Neural progenitor cell (in vitro differentiated cells): ENCODE measurements at regions not wholly inside any gene's neighbourhood (a gene's known extent, or its start where the extent isn't known, plus 50 kb on each side); places are given as distances from the start of the nearest gene placed in this dataset.
"Not testable (repeated sequence)": the region's sequence is repeated elsewhere in the genome, so short reads cannot be mapped to it uniquely, and the experiment has no call there.

Source experiments
- DNase-seq: peaks from one replicate; pipeline ENCODE4 v3.0.0-alpha.2; 2016; ENCODE audit warnings: low spot score
- H2AFZ ChIP-seq: fragments of 200-600 bp; sonication (generic); replicated peaks from 2 replicates; pipeline ENCODE4 v1.6.1; 2016; ENCODE audit warnings: antibody characterized with exemption
- H3F3A ChIP-seq: fragments of 200-600 bp; sonication (generic); 2 replicates; pipeline ENCODE4 v1.6.1; 2016; ENCODE audit warnings: antibody characterized with exemption, low read depth
- H3K27ac ChIP-seq: fragments of 200-600 bp; sonication (generic); 2 replicates; pipeline ENCODE4 v1.5.1; 2016; ENCODE audit warnings: mild to moderate bottlenecking
- H3K27me3 ChIP-seq: fragments of 200-600 bp; sonication (generic); 2 replicates; pipeline ENCODE4 v1.6.1; 2016; ENCODE audit warnings: mild to moderate bottlenecking, moderate library complexity
- H3K36me3 ChIP-seq: fragments of 200-600 bp; sonication (generic); 2 replicates; pipeline ENCODE4 v1.5.1; 2016
- H3K4me1 ChIP-seq: fragments of 200-600 bp; sonication (generic); 2 replicates; pipeline ENCODE4 v1.6.1; 2016; ENCODE audit warnings: mixed run types
- H3K4me2 ChIP-seq: fragments of 200-600 bp; sonication (generic); 2 replicates; pipeline ENCODE4 v1.6.1; 2016
- H3K4me3 ChIP-seq: fragments of 200-600 bp; sonication (generic); 2 replicates; pipeline ENCODE4 v1.5.1; 2016
- H3K79me2 ChIP-seq: fragments of 200-600 bp; sonication (generic); 2 replicates; pipeline ENCODE4 v1.6.1; 2016; ENCODE audit warnings: low read depth
- H3K9ac ChIP-seq: fragments of 200-600 bp; sonication (generic); 2 replicates; pipeline ENCODE4 v1.6.1; 2016
- H3K9me3 ChIP-seq: fragments of 200-600 bp; sonication (generic); 2 replicates; pipeline ENCODE4 v1.5.1; 2016; ENCODE audit warnings: low read depth
- H4K20me1 ChIP-seq: fragments of 200-600 bp; sonication (generic); 2 replicates; pipeline ENCODE4 v1.6.1; 2016; ENCODE audit warnings: low read depth
- H3K27ac Mint-ChIP-seq: 3 replicates; pipeline ENCODE4 v1.8.0; 2021; ENCODE audit warnings: mixed read lengths
- H3K27me3 Mint-ChIP-seq: 2 replicates; pipeline ENCODE4 v1.8.0; 2022; ENCODE audit warnings: low read depth, mild to moderate bottlenecking, inconsistent platforms, moderate library complexity, mixed read lengths; ENCODE audit not compliant: insufficient read depth
- H3K36me3 Mint-ChIP-seq: 3 replicates; pipeline ENCODE4 v1.8.0; 2021; ENCODE audit warnings: mixed read lengths
- H3K4me1 Mint-ChIP-seq: 3 replicates; pipeline ENCODE4 v1.8.0; 2021; ENCODE audit warnings: mixed read lengths
- H3K4me3 Mint-ChIP-seq: 3 replicates; pipeline ENCODE4 v1.8.0; 2021; ENCODE audit warnings: mild to moderate bottlenecking, moderate library complexity, mixed read lengths
- H3K9me3 Mint-ChIP-seq: 3 replicates; pipeline ENCODE4 v1.8.0; 2020; ENCODE audit warnings: mixed read lengths
- EZH2 ChIP-seq: fragments of 200-600 bp; sonication (generic); IDR thresholded peaks from 2 replicates; pipeline ENCODE4 v1.6.1; 2017; ENCODE audit warnings: antibody characterized with exemption, mild to moderate bottlenecking, moderate library complexity
- EZH2phosphoT487 ChIP-seq: fragments of 200-600 bp; sonication (generic); IDR thresholded peaks from 2 replicates; pipeline ENCODE4 v1.6.1; 2017; ENCODE audit warnings: antibody characterized with exemption
- TF ChIP-seq, protein P1 (sequence below): fragments of 200-600 bp; sonication (generic); IDR thresholded peaks from 2 replicates; pipeline ENCODE4 v1.5.1; 2017; ENCODE audit warnings: antibody characterized with exemption, mild to moderate bottlenecking

DNA sequence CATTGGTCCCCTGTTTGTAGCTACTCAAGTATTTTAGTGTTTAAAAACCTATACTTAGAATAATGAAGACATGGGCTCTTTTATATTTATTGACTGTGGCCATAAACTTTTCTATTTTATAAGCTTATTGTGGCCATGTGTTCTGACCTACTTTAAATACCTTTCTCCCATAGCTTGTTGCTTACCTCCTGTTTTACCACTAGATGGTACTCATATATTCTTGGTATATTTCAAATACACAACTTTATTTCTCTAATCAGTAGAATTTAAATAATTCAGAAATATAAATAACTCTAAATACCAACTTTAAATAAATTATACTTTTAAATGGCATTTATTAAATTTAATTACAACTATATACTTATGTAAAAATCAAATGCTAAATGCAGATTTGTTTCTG, 498.0 kb downstream of the PRDM9 start:
- no peak overlapping the region for H3K27ac ChIP-seq
- Mint-ChIP-seq H3K9me3 (peaks cover 5% of the 10 kb centered on the region), H3K36me3 (no peaks in the 10 kb centered on the region), H3K4me1 (no peaks in the 10 kb centered on the region), H3K27me3 (no peaks in the 10 kb centered on the region), H3K27ac (no peak overlapping the region), H3K4me3 (no peak overlapping the region)
- H3K9ac ChIP-seq = no peak overlapping the region
- TF ChIP-seq, protein P1, sequence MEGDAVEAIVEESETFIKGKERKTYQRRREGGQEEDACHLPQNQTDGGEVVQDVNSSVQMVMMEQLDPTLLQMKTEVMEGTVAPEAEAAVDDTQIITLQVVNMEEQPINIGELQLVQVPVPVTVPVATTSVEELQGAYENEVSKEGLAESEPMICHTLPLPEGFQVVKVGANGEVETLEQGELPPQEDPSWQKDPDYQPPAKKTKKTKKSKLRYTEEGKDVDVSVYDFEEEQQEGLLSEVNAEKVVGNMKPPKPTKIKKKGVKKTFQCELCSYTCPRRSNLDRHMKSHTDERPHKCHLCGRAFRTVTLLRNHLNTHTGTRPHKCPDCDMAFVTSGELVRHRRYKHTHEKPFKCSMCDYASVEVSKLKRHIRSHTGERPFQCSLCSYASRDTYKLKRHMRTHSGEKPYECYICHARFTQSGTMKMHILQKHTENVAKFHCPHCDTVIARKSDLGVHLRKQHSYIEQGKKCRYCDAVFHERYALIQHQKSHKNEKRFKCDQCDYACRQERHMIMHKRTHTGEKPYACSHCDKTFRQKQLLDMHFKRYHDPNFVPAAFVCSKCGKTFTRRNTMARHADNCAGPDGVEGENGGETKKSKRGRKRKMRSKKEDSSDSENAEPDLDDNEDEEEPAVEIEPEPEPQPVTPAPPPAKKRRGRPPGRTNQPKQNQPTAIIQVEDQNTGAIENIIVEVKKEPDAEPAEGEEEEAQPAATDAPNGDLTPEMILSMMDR = peak; percentile 39
- TF ChIP-seq EZH2phosphoT487 (no peak), EZH2 (no peak)
- no peaks in the 10 kb centered on the region for H3F3A ChIP-seq
- no peak overlapping the region for H3K4me3 ChIP-seq
- H3K36me3 ChIP-seq = no peaks in the 10 kb centered on the region
- no peak for DNase-seq
- H3K79me2 ChIP-seq = no peaks in the 10 kb centered on the region
- H2AFZ ChIP-seq = no peak overlapping the region
- H4K20me1 ChIP-seq = no peaks in the 10 kb centered on the region
- H3K4me2 ChIP-seq = no peak overlapping the region
- H3K4me1 ChIP-seq = no peaks in the 10 kb centered on the region
- no peaks in the 10 kb centered on the region for H3K27me3 ChIP-seq
- H3K9me3 ChIP-seq = no peaks in the 10 kb centered on the region

DNA sequence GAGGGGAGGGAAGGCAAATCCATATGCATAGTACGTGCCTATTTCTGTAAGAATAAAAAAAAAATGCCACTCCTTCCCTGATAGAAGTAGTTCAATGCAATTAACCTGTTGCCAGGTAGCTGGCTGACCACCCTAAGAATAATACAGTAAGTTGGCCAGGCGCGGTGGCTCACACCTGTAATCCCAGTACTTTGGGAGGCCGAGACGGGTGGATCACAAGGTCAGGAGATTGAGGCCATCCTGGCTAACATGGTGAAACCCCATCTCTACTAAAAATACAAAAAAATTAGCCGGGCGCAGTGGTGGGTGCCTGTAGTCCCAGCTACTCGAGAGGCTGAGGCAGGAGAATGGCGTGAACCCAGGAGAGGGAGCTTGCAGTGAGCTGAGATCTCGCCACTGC, 510.3 kb downstream of the PRDM9 start:
- not testable (repeated sequence) for H2AFZ ChIP-seq, H3K9me3 Mint-ChIP-seq, H3K9me3 ChIP-seq, H4K20me1 ChIP-seq, H3K27ac Mint-ChIP-seq, H3K36me3 ChIP-seq, H3K4me1 ChIP-seq, H3K79me2 ChIP-seq, DNase-seq, H3K4me1 Mint-ChIP-seq, H3K27ac ChIP-seq, H3F3A ChIP-seq, H3K36me3 Mint-ChIP-seq, H3K27me3 Mint-ChIP-seq, H3K4me3 Mint-ChIP-seq, H3K9ac ChIP-seq, H3K4me2 ChIP-seq, H3K4me3 ChIP-seq, H3K27me3 ChIP-seq

DNA sequence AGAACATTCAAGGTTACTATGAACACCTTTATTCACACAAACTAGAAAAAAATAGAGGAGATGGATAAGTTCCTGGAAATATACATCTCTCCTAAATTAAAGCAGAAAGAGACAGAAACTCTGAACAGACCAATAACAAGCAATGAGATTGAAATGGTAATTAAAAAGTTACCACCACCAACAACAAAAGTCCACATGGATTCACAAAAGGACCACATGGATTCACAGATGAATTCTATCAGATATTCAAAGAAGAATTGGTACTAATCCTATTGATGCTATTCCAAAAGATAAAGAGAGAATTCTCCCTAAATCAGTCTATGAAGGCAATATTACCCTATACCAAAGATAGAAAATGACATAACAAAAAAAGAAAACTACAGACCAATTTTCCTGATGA, 518.9 kb downstream of the PRDM9 start:
- TF ChIP-seq EZH2 (no peak), EZH2phosphoT487 (no peak)
- TF ChIP-seq, protein P1 = no peak
- H3K4me3 ChIP-seq = no peak overlapping the region
- no peak overlapping the region for H3K27ac ChIP-seq
- no peak for DNase-seq
- H2AFZ ChIP-seq = no peak overlapping the region
- peaks cover 4% of the 10 kb centered on the region for H3K9me3 ChIP-seq
- H3K4me1 ChIP-seq = no peaks in the 10 kb centered on the region
- no peaks in the 10 kb centered on the region for H3K36me3 ChIP-seq
- Mint-ChIP-seq H3K27ac (no peak overlapping the region), H3K9me3 (peaks cover 14% of the 10 kb centered on the region), H3K4me3 (no peak overlapping the region), H3K4me1 (peaks cover 4% of the 10 kb centered on the region), H3K36me3 (no peaks in the 10 kb centered on the region), H3K27me3 (no peaks in the 10 kb centered on the region)
- no peaks in the 10 kb centered on the region for H3K27me3 ChIP-seq
- no peak overlapping the region for H3K9ac ChIP-seq
- H3F3A ChIP-seq = no peaks in the 10 kb centered on the region
- no peak overlapping the region for H3K4me2 ChIP-seq
- no peaks in the 10 kb centered on the region for H3K79me2 ChIP-seq
- no peaks in the 10 kb centered on the region for H4K20me1 ChIP-seq

DNA sequence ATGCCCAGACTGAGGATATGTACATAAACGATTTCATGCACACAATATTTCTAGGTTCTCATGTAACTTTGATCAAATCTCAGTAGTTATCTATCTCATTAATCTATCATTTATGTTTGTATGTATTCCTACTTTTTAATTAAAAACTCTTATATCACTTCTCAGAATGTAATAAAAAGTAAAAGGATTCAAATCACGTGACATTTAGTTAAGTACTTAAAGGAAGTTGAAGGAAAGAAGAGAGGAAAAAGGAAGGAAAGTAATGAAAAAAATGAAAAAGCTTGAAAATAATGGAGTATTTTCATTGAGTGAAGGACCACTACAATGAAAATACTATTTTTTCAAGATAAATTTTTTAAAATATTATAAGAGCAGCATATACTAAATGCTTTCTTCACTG, 535.3 kb downstream of the PRDM9 start:
- H3K36me3 ChIP-seq = no peaks in the 10 kb centered on the region
- H3K4me1 Mint-ChIP-seq = no peaks in the 10 kb centered on the region
- no peak overlapping the region for H2AFZ ChIP-seq
- H3K9me3 ChIP-seq = no peaks in the 10 kb centered on the region
- H4K20me1 ChIP-seq = no peaks in the 10 kb centered on the region
- H3K79me2 ChIP-seq = no peaks in the 10 kb centered on the region
- no peak overlapping the region for H3K27ac ChIP-seq
- H3K36me3 Mint-ChIP-seq = no peaks in the 10 kb centered on the region
- H3K9ac ChIP-seq = no peak overlapping the region
- TF ChIP-seq EZH2phosphoT487 (no peak), EZH2 (no peak)
- TF ChIP-seq, protein P1 = no peak
- H3K4me3 ChIP-seq = no peak overlapping the region
- no peak overlapping the region for H3K4me2 ChIP-seq
- H3K4me1 ChIP-seq = no peaks in the 10 kb centered on the region
- no peaks in the 10 kb centered on the region for H3F3A ChIP-seq
- no peaks in the 10 kb centered on the region for H3K27me3 Mint-ChIP-seq
- DNase-seq = no peak
- no peaks in the 10 kb centered on the region for H3K27me3 ChIP-seq
- H3K9me3 Mint-ChIP-seq = no peaks in the 10 kb centered on the region
- no peak overlapping the region for H3K27ac Mint-ChIP-seq
- H3K4me3 Mint-ChIP-seq = no peak overlapping the region
